Adrenal gland (tissue), 5 donors: ENCODE measurements at regions not wholly inside any gene's neighbourhood (a gene's known extent, or its start where the extent isn't known, plus 50 kb on each side); places are given as distances from the start of the nearest gene placed in this dataset.

Experiments
- CTCF ChIP-seq, 6 experiments: fragments of 450-650 bp in 4 of 6; fragments of 200-600 bp in 2 of 6; sonication (generic) in 1 of 6; IDR thresholded peaks; 1 replicate in 5 of 6; 2 replicates in 1 of 6; pipeline versions ENCODE4 v1.5.1 to v1.8.0; 2016 to 2021; ENCODE audit warnings: antibody characterized with exemption in 6 of 6, mild to moderate bottlenecking in 2 of 6, moderate library complexity in 1 of 6
- POLR2A ChIP-seq, 2 donors: fragments of 450-650 bp; IDR thresholded peaks; one replicate each; pipeline ENCODE4 v1.6.1; 2017; ENCODE audit warnings: antibody characterized with exemption in 2 of 2, mild to moderate bottlenecking in 2 of 2, moderate library complexity in 1 of 2
- donor health status: DM: no; HTN: no; CAD: no.

GRCh38 chr9:18159254-18159653, 314.7 kb upstream of the ADAMTSL1 start:
- no peak for TF ChIP-seq POLR2A (IDR thresholded peaks at IDR 0.05)
- no peak for TF ChIP-seq CTCF (IDR thresholded peaks at IDR 0.05)
